ENCODE measurements at regions not wholly inside any gene's neighbourhood (a gene's known extent, or its start where the extent isn't known, plus 50 kb on each side); places are given as distances from the start of the nearest gene placed in this dataset.

- no peak for TF ChIP-seq CTCF (IDR thresholded peaks at IDR 0.05; ENCODE audit: low read depth, low read length)
- DNase-seq (ENCODE audit: low read depth, low spot score): peak; percentile 56
- in situ Hi-C loops (cut with HindIII; ENCODE audit: low sequenced_read_pairs): no loop called here
- no peak overlapping the region for H3K4me3 ChIP-seq (ENCODE audit: low read depth, low read length)
Measured at GRCh38 chr2:216572582-216573578, 60.3 kb upstream of the IGFBP2 start.

GRCh38 chr2:216574046-216574445, 59.2 kb upstream of the IGFBP2 start:
- no peak overlapping the region for H3K4me3 ChIP-seq (ENCODE audit: low read depth, low read length)
- DNase-seq (ENCODE audit: low read depth, low spot score): peak; percentile 54
- TF ChIP-seq CTCF (IDR thresholded peaks at IDR 0.05; ENCODE audit: low read depth, low read length): no peak
- in situ Hi-C loops (cut with HindIII; ENCODE audit: low sequenced_read_pairs): no loop called here

- no peak overlapping the region for H3K4me3 ChIP-seq (ENCODE audit: low read depth, low read length)
- TF ChIP-seq CTCF (IDR thresholded peaks at IDR 0.05; ENCODE audit: low read depth, low read length): no peak
- DNase-seq (ENCODE audit: low read depth, low spot score): no peak
- in situ Hi-C loops (cut with HindIII; ENCODE audit: low sequenced_read_pairs): no loop called here
Measured at GRCh38 chr2:216574586-216574985, 58.6 kb upstream of the IGFBP2 start.

GRCh38 chr2:216575465-216575864, 57.8 kb upstream of the IGFBP2 start:
- no peak for DNase-seq (ENCODE audit: low read depth, low spot score)
- in situ Hi-C loops (cut with HindIII; ENCODE audit: low sequenced_read_pairs): no loop called here
- TF ChIP-seq CTCF (IDR thresholded peaks at IDR 0.05; ENCODE audit: low read depth, low read length): no peak
- H3K4me3 ChIP-seq (ENCODE audit: low read depth, low read length): no peak overlapping the region

GRCh38 chr2:216576616-216577015, 56.6 kb upstream of the IGFBP2 start:
- in situ Hi-C loops (cut with HindIII; ENCODE audit: low sequenced_read_pairs): no loop called here
- no peak for TF ChIP-seq CTCF (IDR thresholded peaks at IDR 0.05; ENCODE audit: low read depth, low read length)

GRCh38 chr2:216578325-216578724, 54.9 kb upstream of the IGFBP2 start:
- H3K4me3 ChIP-seq (ENCODE audit: low read depth, low read length): no peak overlapping the region
- in situ Hi-C loops (cut with HindIII; ENCODE audit: low sequenced_read_pairs): no loop called here
- peak; percentile 40 for DNase-seq (ENCODE audit: low read depth, low spot score)
- TF ChIP-seq CTCF (IDR thresholded peaks at IDR 0.05; ENCODE audit: low read depth, low read length): no peak

More at GRCh38 chr2:216576616-216577015, 56.6 kb upstream of the IGFBP2 start:
- no peak overlapping the region for H3K4me3 ChIP-seq (ENCODE audit: low read depth, low read length)
- no peak for DNase-seq (ENCODE audit: low read depth, low spot score)
